Peyer's patch (tissue), 4 donors: ENCODE measurements at regions not wholly inside any gene's neighbourhood (a gene's known extent, or its start where the extent isn't known, plus 50 kb on each side); places are given as distances from the start of the nearest gene placed in this dataset.

Experiments used
- POLR2A ChIP-seq, 2 donors: fragments of 450-650 bp; IDR thresholded peaks; one replicate each; pipeline ENCODE4 v1.5.1; 2017; ENCODE audit warnings: antibody characterized with exemption in 2 of 2, mild to moderate bottlenecking in 2 of 2, moderate library complexity in 2 of 2
- TF ChIP-seq, protein P1 (sequence below), 6 experiments: fragments of 450-650 bp in 4 of 6; fragments of 200-600 bp in 2 of 6; sonication (generic) in 1 of 6; IDR thresholded peaks; one replicate each; pipeline ENCODE4 v1.5.1; 2017 to 2019; ENCODE audit warnings: antibody characterized with exemption in 6 of 6, mild to moderate bottlenecking in 3 of 6, moderate library complexity in 1 of 6

GRCh38 chr4:24228692-24229091 is 338.8 kb upstream of the PPARGC1A start:
- TF ChIP-seq, protein P1, sequence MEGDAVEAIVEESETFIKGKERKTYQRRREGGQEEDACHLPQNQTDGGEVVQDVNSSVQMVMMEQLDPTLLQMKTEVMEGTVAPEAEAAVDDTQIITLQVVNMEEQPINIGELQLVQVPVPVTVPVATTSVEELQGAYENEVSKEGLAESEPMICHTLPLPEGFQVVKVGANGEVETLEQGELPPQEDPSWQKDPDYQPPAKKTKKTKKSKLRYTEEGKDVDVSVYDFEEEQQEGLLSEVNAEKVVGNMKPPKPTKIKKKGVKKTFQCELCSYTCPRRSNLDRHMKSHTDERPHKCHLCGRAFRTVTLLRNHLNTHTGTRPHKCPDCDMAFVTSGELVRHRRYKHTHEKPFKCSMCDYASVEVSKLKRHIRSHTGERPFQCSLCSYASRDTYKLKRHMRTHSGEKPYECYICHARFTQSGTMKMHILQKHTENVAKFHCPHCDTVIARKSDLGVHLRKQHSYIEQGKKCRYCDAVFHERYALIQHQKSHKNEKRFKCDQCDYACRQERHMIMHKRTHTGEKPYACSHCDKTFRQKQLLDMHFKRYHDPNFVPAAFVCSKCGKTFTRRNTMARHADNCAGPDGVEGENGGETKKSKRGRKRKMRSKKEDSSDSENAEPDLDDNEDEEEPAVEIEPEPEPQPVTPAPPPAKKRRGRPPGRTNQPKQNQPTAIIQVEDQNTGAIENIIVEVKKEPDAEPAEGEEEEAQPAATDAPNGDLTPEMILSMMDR (IDR thresholded peaks at IDR 0.05): no peak
- no peak for TF ChIP-seq POLR2A (IDR thresholded peaks at IDR 0.05)
